GM23338 (cell line): ENCODE measurements at regions not wholly inside any gene's neighbourhood (a gene's known extent, or its start where the extent isn't known, plus 50 kb on each side); places are given as distances from the start of the nearest gene placed in this dataset.

Experiments
- ATAC-seq: fragments of 200-7000 bp; cut with Tn5 transposase; 3 replicates; pipeline ENCODE4 v1.9.1; 2020
- DNase-seq: peaks from one replicate; pipeline ENCODE4 v3.0.0-alpha.2; 2015; ENCODE audit warnings: low spot score
- H2AFZ ChIP-seq: fragments of 200-600 bp; sonication (generic); 2 replicates; pipeline ENCODE4 v1.8.0; 2016; ENCODE audit warnings: antibody characterized with exemption, mild to moderate bottlenecking, moderate library complexity
- H3F3A ChIP-seq: fragments of 200-600 bp; sonication (generic); replicated peaks from 2 replicates; pipeline ENCODE4 v1.8.0; 2017; ENCODE audit warnings: antibody characterized with exemption, mixed run types, low read depth
- H3K27ac ChIP-seq: fragments of 200-600 bp; sonication (generic); 2 replicates; pipeline ENCODE4 v1.6.1; 2016; ENCODE audit warnings: low read depth
- H3K27me3 ChIP-seq: fragments of 200-600 bp; sonication (generic); 2 replicates; pipeline ENCODE4 v1.8.0; 2016; ENCODE audit warnings: mild to moderate bottlenecking, mixed run types, moderate library complexity; ENCODE audit not compliant: insufficient read depth
- H3K36me3 ChIP-seq: fragments of 200-600 bp; sonication (generic); 2 replicates; pipeline ENCODE4 v1.8.0; 2016; ENCODE audit warnings: mild to moderate bottlenecking; ENCODE audit not compliant: insufficient read depth
- H3K4me1 ChIP-seq: fragments of 200-600 bp; sonication (generic); 2 replicates; pipeline ENCODE4 v1.8.0; 2016; ENCODE audit warnings: mild to moderate bottlenecking, moderate library complexity; ENCODE audit not compliant: insufficient read depth
- H3K4me2 ChIP-seq: fragments of 200-600 bp; sonication (generic); 2 replicates; pipeline ENCODE4 v1.7.1; 2017; ENCODE audit warnings: mixed run types
- H3K4me3 ChIP-seq: fragments of 200-600 bp; sonication (generic); 2 replicates; pipeline ENCODE4 v1.6.1; 2016; ENCODE audit warnings: mixed run types
- H3K79me2 ChIP-seq: fragments of 200-600 bp; sonication (generic); replicated peaks from 2 replicates; pipeline ENCODE4 v1.8.0; 2017; ENCODE audit warnings: mild to moderate bottlenecking; ENCODE audit not compliant: insufficient read depth
- H3K9me2 ChIP-seq: fragments of 200-600 bp; sonication (generic); 2 replicates; pipeline ENCODE4 v1.8.0; 2017; ENCODE audit not compliant: insufficient read depth
- H4K20me1 ChIP-seq: fragments of 200-600 bp; sonication (generic); replicated peaks from 2 replicates; pipeline ENCODE4 v1.8.0; 2017; ENCODE audit warnings: mild to moderate bottlenecking; ENCODE audit not compliant: insufficient read depth
- H3K27ac Mint-ChIP-seq: 2 replicates; pipeline ENCODE4 v1.8.0; 2020; ENCODE audit warnings: inconsistent platforms, mild to moderate bottlenecking, moderate library complexity, mixed read lengths
- H3K27me3 Mint-ChIP-seq: 3 replicates; pipeline ENCODE4 v1.8.0; 2022; ENCODE audit warnings: low read depth, mild to moderate bottlenecking, moderate library complexity, mixed read lengths, inconsistent platforms; ENCODE audit not compliant: insufficient read depth, poor library complexity
- H3K36me3 Mint-ChIP-seq: 3 replicates; pipeline ENCODE4 v1.8.0; 2021; ENCODE audit warnings: low read depth, mild to moderate bottlenecking, inconsistent platforms, moderate library complexity, mixed read lengths
- H3K4me1 Mint-ChIP-seq: 3 replicates; pipeline ENCODE4 v1.8.0; 2020; ENCODE audit warnings: mild to moderate bottlenecking, inconsistent platforms, mixed read lengths
- H3K4me3 Mint-ChIP-seq: 3 replicates; pipeline ENCODE4 v1.8.0; 2021; ENCODE audit warnings: moderate library complexity, mild to moderate bottlenecking, inconsistent platforms, mixed read lengths
- H3K9me3 Mint-ChIP-seq: 3 replicates; pipeline ENCODE4 v1.8.0; 2020; ENCODE audit warnings: moderate library complexity, mild to moderate bottlenecking, inconsistent platforms, mixed read lengths
- ETS1 ChIP-seq: IDR thresholded peaks from 2 replicates; pipeline ENCODE4 v1.6.1; 2016; ENCODE audit warnings: antibody characterized with exemption
- EZH2 ChIP-seq: fragments of 200-600 bp; sonication (generic); IDR thresholded peaks from one replicate; pipeline ENCODE4 v1.8.0; 2017; ENCODE audit warnings: antibody characterized with exemption, mild to moderate bottlenecking, low read depth; ENCODE audit not compliant: unreplicated experiment
- EZH2phosphoT487 ChIP-seq: fragments of 200-600 bp; sonication (generic); IDR thresholded peaks from one replicate; pipeline ENCODE4 v1.8.1; 2018; ENCODE audit warnings: antibody characterized with exemption; ENCODE audit not compliant: unreplicated experiment
- JUNB ChIP-seq: IDR thresholded peaks from one replicate; pipeline ENCODE4 v1.6.1; 2016; ENCODE audit warnings: antibody characterized with exemption; ENCODE audit not compliant: unreplicated experiment
- POLR2AphosphoS5 ChIP-seq: IDR thresholded peaks from 2 replicates; pipeline ENCODE4 v1.6.1; 2016; ENCODE audit warnings: antibody characterized with exemption, low read depth
- REST ChIP-seq: IDR thresholded peaks from one replicate; pipeline ENCODE4 v1.6.1; 2018; ENCODE audit warnings: antibody characterized with exemption; ENCODE audit not compliant: unreplicated experiment
- STAT1 ChIP-seq: IDR thresholded peaks from one replicate; pipeline ENCODE4 v1.6.1; 2016; ENCODE audit warnings: antibody characterized with exemption; ENCODE audit not compliant: unreplicated experiment
- ZNF331 ChIP-seq: fragments of 250-450 bp; sonication (Bioruptor Pico); IDR thresholded peaks from 2 replicates; pipeline ENCODE4 v1.5.0; 2020; ENCODE audit warnings: low read depth, mild to moderate bottlenecking, moderate library complexity

GRCh38 chr2:105517814-105518705 is 119.2 kb upstream of the FHL2 start:
- ATAC-seq (no peak), DNase-seq (no peak)
- H3K27me3 Mint-ChIP-seq = peaks cover 5% of the 10 kb centered on the region
- no peaks in the 10 kb centered on the region for H3K9me2 ChIP-seq
- H3K4me3 Mint-ChIP-seq = no peak overlapping the region
- no peaks in the 10 kb centered on the region for H3K9me3 Mint-ChIP-seq
- H3K4me1 Mint-ChIP-seq = no peaks in the 10 kb centered on the region
- H3K4me2 ChIP-seq = no peak overlapping the region
- H3K27me3 ChIP-seq = no peaks in the 10 kb centered on the region
- no peak overlapping the region for H3K27ac Mint-ChIP-seq
- H3K4me1 ChIP-seq = no peaks in the 10 kb centered on the region
- TF ChIP-seq POLR2AphosphoS5 (no peak), ETS1 (no peak), JUNB (no peak), EZH2phosphoT487 (no peak), EZH2 (no peak)
- H3K36me3 Mint-ChIP-seq = no peaks in the 10 kb centered on the region
- H4K20me1 ChIP-seq = no peaks in the 10 kb centered on the region
- H3K79me2 ChIP-seq = no peaks in the 10 kb centered on the region
- H3K27ac ChIP-seq = no peak overlapping the region
- H2AFZ ChIP-seq = no peak overlapping the region
- no peaks in the 10 kb centered on the region for H3F3A ChIP-seq
- H3K36me3 ChIP-seq = no peaks in the 10 kb centered on the region
- no peak overlapping the region for H3K4me3 ChIP-seq

GRCh38 chr2:105515581-105516415 is 116.9 kb upstream of the FHL2 start:
- ATAC-seq (no peak), DNase-seq (no peak)
- Mint-ChIP-seq H3K27ac (no peak overlapping the region), H3K27me3 (peaks cover 2% of the 10 kb centered on the region), H3K36me3 (no peaks in the 10 kb centered on the region), H3K4me3 (no peak overlapping the region), H3K4me1 (no peaks in the 10 kb centered on the region), H3K9me3 (no peaks in the 10 kb centered on the region)
- no peak overlapping the region for H3K27ac ChIP-seq
- no peak overlapping the region for H3K4me3 ChIP-seq
- no peaks in the 10 kb centered on the region for H3K27me3 ChIP-seq
- no peak overlapping the region for H2AFZ ChIP-seq
- no peaks in the 10 kb centered on the region; the same call in 1 of the 2 replicates for H4K20me1 ChIP-seq
- H3K9me2 ChIP-seq = no peaks in the 10 kb centered on the region
- no peaks in the 10 kb centered on the region for H3K4me1 ChIP-seq
- no peaks in the 10 kb centered on the region for H3K79me2 ChIP-seq
- H3F3A ChIP-seq = no peaks in the 10 kb centered on the region
- H3K36me3 ChIP-seq = no peaks in the 10 kb centered on the region
- H3K4me2 ChIP-seq = no peak overlapping the region
- TF ChIP-seq REST = no peak
- TF ChIP-seq EZH2 = no peak
- TF ChIP-seq ZNF331 (CRISPR knock-in tag) = no peak
- no peak for TF ChIP-seq STAT1
- TF ChIP-seq EZH2phosphoT487 = no peak
